OCI-M1 (cell line): ENCODE measurements at regions not wholly inside any gene's neighbourhood (a gene's known extent, or its start where the extent isn't known, plus 50 kb on each side); places are given as distances from the start of the nearest gene placed in this dataset.

Experiments used
- DNase-seq: peaks from one replicate; lab custom pipeline; 2025; lab: John Stamatoyannopoulos, UW

DNA sequence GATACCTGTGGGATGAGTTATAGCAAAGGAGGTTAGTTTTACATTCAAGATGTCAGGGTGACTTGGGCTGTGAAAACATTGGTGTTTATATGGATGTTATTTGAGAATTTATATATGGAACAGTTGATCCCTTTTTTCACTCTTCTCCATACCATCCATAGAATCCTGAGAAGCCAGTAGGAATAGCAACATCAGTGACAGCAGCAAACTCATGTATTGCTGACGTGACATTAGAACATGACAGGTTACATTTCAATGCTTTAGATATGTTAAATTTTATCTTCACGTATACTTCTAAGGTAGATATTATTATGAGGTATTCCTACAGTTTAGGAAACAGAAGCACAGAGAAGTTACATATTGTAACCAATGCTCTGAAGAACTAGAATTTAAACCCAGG, 745.2 kb upstream of the GCFC2 start:
- no peak for DNase-seq

DNA sequence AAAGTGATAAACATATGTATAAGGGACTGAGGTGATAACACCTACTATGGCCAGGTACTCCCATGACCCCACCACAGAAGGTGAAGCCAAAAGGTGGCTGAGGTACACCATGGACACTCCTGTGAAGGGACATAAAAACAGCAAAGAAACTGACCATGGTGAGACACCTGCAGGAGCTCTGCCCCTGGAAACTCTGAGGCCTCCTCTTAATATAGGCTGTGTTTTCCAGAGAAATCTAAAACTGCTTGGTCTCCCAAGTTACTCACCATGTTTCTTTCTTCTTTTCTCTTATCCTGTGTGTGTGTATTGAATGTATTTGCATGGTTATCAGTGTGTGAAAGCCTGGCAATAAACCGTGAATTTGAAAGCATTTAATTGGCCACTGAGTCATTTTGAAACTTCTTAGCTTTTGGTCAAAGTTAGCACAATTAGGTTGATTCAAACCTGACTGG, 739.3 kb upstream of the GCFC2 start:
- peak; percentile 16 for DNase-seq

DNA sequence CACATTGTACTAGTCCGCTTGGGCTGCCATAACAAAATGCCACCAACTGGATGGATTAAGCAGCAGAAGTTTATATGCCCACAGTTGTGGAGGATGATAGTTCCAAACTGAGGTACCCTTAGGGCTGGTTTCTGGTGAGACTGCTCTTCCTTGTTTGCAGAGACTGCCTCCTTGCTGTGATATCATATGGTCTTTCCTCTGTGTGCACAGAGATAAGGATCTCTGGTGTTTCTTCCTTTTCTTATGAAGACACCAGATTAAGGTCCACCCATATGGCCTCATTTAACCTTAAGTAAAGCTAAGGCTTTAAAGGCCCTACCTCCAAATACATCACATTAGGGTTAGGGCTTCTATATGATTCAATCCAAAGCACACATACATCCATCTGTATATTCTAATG, 738.2 kb upstream of the GCFC2 start:
- DNase-seq, result peak; percentile 16

DNA sequence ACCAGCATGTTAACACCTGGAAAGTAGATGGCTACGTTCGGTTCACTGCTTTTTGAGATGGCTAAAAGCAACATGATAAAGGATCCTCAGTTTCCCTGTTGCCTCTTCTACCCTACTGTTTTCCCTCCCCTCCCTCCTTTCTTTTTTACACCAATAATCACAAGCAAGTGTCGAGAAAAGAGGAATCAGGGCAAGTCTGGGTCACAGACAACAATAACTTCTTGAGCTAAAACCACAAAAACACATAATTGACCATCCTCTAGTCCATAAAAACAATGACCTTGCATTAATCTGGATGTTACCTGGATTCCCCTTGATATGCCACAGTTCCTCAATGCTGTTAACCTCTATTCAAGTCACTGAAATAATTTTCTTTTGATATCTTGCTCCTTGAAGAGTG, 736.6 kb upstream of the GCFC2 start:
- no peak for DNase-seq

DNA sequence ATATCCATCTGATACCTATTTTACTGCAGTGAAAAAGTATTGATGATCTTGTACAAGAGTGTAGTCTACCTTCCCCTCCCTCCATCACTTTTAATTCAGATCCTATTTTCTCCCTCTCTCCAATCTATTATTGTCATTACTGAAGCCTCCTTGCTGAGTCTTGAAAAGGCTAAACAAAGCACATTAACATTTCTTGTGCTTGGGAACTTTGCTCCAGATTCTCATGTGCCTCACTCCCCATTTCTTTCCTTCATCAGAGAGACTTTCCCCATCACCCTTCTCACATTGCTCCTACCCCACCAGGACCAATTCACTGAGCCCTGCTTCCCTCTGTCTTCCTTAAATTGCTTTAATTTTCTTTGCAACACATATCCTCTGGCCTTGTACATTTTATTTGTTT, 736.2 kb upstream of the GCFC2 start:
- DNase-seq, result no peak

DNA sequence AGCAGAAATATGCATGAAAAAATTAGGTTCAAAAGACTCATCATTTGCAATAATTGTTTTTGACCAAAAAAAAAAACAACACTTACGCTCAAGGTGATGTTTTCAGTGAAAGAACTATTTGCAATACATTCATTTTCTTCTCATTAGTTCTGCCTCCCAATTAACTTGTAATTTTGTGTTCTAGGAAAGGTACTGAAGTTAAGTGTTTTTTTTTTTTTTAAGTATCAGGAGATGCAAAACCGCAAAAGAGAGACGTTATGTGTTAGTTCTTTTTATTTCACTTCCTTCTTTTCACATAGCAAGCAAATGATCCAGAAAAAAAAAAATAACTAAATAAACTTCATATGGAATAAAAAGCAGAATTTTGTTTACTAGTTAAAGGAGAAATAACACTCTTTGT, 735.2 kb upstream of the GCFC2 start:
- DNase-seq, result no peak

DNA sequence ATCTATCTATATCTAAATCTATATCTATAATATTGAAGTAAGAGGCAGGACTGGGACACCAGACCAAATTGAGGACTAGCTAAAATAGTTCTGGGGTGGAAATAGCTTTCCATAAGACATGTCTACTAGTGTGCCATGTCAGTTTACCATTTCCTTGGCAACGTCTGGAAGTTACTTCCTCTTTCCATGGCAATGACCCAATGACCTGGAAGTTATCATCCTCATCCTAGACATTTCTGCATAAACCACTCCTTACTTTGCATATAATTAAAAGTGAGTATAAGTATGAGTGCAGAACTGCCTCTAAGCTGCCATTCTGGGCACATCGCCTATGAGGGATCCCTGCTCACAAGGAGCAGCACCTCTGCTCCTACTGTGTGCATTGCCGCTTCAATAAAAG, 734.0 kb upstream of the GCFC2 start:
- peak; percentile 24 for DNase-seq

DNA sequence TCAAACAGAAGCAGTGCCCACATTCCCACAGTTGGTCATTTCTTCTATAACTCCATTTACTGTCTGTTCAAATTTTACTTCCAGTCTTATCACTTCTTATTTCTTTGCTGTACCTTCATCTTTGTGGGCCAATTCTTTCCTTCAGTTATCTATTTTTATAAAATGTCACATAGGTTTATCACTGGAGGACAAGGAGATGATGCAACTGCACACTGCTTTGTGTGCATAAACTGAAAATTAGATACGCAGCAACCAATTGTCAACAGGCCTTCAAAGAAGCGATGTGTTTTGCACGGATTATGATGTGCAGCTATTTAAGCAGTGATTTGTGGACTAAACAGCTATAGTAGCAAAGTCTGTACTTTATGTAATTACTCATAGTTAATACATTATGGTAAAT, 726.8 kb upstream of the GCFC2 start:
- peak; percentile 26 for DNase-seq

DNA sequence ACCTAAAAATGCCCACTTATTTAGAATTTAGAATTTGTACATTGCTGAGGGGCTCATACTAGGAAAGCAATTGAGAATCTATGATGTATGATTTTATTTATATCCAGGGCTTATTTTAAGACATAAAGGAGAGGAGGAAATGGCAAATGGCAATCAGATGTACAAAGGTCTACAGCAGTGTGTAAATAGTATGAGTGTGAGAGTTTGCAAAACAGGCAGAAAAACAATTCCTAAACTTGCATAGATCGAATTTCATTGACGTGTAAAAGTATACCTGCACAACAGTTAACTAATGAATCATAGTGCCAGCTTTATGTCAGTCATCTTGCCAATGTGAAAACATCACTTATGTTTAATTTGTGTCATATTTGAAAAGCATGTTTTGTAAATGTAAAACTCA, 718.7 kb upstream of the GCFC2 start:
- DNase-seq, result no peak

DNA sequence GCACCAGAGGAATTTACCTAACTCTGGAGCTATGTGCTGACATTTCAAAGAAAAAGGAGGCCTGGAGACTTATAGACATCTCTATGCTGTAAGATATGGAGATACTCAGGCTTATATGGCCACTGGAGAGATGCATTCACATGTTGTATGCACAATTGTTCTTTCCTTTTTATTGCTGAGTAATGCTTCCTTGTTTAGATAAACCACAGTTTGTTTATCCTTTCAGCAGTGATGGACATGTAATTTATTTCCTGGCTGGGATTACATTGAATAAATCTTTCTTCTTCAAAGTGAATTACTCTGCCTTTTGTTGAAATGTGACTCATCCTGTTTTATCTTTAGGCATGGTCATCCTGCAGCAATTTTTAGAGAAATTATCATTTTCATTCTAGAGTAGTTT, 716.7 kb upstream of the GCFC2 start:
- peak; percentile 1 for DNase-seq

DNA sequence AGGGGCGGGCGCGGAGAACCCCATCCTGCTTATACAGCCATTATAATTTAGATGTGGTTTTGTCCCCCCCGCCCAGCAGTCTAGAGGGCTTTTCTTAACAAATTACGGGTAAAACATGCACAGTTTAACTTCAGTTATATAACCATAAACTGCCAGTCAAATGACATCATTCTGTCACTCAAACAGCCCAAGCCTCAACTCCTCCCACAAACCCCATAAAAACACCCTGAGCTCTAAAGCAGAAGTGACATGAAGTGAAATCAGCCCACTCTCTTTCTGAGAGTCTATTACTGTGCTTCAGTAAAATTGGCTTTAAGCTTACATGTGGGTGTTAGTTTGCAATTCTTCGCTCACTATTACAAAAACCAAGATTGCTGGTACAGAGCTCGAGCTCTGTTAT, 705.1 kb upstream of the GCFC2 start:
- DNase-seq, result peak; percentile 73

DNA sequence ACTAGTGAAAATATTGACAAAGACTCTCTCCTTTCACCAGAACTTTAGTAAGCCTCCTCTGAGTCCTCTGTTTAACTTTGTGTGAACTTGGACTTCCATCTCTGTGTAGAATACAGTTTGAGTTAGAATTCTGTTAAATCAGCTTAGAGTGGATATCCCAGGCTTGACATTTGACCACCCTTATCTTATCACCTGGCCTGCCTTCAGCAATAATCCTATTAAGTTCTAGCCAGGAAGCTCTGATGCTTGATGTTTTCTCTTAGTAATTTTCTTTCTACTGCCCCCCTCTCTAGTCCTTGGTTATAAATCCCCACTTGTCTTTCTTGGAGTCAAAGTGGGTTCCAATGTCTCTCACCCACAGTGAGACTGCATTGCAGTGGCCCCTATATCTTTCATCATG, 702.7 kb upstream of the GCFC2 start:
- DNase-seq, result no peak

DNA sequence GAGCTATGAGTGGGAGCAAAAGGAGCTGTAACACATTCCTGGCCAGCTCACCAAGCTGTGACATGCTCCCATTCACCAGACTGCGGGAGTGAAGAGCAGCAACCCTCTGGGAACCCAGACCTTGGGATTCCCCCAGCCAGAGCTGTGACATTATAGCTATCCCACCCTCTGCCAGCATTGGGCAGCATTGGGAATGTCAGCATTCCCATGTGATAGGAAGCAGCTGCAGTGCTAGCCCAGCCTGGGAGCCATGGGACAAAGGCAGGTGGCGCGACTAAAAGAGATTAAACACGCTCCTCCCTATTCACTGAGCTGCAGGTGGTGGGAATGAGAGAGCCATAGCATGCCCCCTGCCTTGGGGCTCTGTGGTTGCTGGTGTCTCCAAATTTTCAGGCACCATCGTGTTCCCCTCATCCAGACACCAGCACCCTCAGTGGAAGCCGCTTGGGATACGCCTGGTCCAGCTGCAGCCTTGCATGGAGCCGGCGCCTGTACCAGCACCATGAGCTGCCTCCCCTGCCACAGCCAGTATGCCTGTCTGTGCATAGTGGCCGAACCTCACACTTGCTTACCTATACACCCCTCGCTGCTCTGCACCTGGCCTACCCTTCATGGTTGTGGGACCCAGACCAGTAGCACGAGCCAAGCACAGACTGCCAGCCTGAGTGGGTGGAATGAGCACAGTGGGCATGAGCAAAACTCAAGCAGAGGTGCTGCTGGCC, 695.6 kb upstream of the GCFC2 start:
- DNase-seq, result no peak

DNA sequence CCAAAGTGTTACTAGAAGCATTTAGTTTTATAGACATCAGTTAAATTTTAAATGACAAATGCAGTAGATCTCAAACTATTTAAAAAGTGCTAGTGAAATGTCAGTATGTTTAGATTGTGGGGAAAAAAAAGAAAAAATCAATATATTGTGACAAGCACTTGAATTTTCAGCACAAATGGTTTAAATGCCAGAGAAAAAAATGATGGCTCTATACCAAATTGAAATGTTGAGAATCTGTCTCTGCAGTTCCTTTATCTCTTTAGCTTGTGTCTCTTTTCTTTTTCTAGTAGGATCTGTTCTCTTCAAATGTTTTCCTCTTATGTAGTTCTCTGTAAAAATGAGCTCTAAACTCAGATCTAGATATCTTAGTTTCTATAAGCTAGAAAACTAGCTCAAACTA, 682.6 kb upstream of the GCFC2 start:
- DNase-seq, result no peak

DNA sequence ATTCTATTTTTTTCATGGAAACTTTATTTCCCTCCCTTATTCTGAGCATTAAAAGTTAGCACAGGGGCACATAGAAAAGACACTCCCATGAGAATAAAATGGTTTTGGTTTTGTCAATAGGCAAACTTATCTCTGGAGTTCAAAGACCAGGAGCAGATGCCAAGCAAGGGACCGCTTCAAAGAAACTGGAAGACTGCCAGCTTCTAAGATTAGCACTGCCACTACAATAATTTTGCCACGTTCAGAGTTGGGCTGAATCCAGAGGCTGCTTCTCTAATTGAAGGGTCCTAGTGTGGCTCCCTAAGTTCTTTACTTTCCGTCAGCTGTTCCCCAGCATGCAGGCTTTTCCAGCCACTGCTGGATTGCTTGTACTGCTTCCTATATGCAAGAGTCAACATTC, 681.0 kb upstream of the GCFC2 start:
- peak; percentile 10 for DNase-seq

DNA sequence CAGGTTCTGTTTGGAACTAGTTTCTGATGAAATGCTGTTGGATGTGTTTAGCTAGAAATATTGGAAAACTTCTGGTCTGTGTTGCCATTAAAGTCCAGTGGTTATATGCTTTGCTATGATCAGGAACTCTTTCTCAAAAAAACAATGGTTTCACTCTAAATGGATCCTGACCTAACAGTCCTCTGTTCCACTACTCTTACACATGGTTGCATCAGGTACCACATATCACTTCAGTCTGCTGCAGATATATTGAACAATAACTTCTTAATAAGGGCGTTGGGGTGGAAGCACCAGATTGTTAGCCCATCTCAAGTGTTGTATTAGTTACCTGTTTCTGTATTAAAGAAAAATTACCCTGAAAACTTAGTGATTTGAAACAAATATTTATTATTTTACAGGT, 676.6 kb upstream of the GCFC2 start:
- peak; percentile 52 for DNase-seq

DNA sequence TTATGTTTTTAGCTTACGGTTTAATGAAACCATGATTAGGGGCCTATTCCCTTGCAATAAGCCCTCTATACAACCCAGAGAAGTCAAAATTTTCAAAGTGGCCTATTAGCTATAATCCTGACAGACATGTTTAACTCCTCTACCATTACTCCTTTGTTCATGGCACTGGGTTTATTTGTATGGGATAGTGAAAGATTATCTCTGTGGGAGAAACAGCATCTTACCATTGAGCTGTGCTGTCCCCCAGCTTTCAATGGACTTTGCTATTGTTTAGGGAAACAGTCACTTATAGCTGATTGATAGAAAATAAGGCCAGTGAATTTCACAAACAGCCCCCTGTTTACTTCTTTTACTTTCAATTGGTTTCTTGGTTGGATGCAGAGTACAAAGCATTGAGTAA, 675.2 kb upstream of the GCFC2 start:
- DNase-seq, result no peak

DNA sequence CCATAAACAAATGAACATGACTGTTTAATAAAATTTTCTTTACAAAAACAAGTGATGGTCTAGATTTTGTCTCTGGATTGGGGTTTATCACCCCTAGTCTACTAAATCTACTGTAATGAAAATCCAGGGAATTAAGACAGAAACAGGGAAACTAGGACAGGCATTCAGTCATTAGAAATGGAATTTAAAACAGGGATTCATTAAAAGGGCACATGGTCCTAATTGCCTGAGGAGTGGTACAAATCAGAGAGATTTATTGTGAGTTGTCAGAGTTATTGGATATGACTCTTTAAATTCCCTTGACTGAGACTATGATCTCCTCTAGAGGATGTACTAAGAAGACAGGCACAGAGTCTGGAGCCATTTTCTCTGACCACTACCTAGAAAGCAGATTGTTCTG, 670.9 kb upstream of the GCFC2 start:
- DNase-seq, result no peak

DNA sequence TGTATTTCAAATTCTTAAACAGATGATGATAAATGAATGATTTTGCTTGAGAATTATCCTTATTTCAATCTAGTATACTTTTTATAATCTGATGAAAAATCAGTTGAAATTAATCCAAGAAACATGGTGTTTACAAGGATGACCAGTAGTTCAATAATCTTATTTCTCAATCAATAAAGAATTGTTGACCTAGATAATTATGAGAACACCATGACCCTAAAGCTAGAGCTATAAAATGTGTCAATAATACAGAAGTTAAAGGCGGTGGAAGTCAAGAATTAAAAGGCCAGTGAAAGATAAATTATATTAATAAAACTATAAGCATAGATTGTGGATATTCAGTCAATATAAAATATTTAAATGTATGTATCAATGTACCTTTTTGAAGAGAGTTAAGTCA, 667.4 kb upstream of the GCFC2 start:
- DNase-seq, result no peak

DNA sequence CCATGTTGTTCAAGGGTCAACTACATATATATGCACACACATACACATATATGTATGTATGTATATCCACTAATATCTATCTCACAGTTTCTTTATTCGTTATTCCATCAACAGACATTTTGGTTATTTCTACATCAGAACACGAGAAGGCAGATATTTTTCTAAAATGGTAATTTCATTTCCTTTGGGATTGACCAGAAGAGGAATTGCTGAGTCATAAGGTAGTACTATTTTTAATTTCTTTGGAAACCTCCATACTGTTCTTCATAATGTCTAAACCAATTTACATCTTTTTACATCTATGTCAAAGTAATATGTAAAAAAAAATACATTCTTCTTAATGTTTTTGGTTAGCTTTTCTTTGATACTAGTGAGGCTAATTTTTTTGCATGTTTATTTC, 630.7 kb upstream of the GCFC2 start:
- no peak for DNase-seq

DNA sequence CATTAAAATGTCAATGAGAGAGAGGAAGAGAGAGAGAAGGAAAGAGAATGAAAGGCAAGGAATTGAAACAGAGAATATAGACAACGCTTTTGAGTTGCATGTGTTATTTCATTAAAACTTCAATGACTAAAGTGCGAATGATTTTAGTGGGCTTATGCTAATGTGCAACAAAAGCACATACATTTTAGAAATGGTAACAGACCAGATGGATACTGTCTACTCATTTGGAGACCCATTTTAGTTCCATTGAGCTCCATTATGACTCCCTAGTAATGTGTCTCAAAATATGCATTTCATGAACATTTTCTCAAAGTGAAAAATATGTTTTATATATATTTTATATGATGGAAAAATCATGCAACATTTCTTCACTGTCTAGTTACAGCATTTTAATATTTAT, 622.2 kb upstream of the GCFC2 start:
- DNase-seq, result no peak

DNA sequence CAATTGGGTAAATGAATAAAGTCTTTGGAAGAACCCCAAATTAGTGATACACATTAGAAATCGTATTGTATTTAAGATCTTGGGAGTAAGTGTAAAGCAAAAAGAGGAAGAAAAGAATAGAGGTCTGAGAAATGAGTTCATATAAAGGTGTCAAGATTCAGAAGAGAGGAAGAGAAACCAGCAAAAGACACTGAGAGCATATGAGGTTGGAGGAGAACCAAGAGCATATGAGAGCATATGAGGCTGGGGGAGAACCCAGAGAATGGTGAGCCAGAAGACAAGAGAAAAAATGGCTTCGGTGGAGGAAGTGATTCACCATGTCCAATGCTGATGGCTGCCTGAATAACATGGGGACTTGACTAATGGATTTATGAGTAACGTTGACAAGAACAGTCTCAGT, 620.1 kb upstream of the GCFC2 start:
- DNase-seq, result peak; percentile 2

DNA sequence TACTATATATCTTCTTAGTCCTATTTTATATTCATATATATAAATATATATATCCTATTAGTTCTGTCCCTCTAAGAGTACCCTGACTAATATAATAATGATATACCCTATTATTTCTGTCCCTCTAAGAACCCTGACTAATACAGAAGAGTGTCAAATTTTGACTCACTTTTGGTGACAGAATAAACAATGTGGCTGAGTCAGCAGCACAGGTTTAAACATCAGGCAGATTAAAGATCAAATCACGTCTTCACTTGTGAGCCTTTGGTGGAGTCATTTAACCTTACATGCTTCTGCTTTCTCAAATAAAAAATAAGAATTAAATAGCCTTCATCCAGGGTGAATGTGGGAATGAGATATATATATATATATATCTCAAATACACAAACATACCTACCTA, 615.9 kb upstream of the GCFC2 start:
- no peak for DNase-seq

DNA sequence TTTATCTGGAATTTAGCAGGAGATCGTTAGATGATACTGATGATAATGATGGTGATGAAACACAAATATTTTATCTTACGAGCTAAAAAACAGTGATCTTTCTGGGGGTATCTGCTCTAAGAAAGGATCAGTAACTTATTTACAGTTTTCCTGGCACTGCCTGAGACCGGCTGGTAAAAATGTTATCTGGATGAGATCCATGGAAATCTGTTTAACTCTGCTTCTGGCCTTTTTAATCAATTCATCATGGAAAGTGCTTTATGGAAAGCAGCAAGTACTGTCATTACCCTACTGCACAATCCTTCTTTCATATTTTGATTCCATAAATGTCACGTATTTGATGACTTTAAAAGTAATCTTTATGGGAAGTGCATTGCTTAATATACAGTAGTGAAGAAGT, 612.7 kb upstream of the GCFC2 start:
- no peak for DNase-seq

DNA sequence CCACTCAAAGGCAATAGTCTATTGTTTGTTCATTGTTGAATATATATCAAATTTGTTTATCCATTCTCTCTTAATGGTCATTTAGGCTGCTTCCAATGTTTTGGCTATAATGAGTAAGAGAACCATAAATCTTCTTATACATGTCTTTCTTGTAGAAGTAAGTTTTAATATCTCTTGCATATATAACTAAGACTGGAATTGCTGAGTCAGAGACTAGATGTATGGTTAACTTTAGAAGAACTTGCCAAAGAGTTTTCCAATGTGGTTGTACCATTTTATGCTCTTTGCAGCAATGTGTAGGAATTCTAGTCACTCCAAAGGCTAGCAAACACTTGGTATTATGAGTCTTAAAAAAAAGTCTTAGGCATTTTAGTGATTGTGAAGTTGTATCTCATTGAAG, 610.0 kb upstream of the GCFC2 start:
- DNase-seq, result no peak
